Right forelimb (tissue), 1 donor: ENCODE measurements at regions not wholly inside any gene's neighbourhood (a gene's known extent, or its start where the extent isn't known, plus 50 kb on each side); places are given as distances from the start of the nearest gene placed in this dataset.

Experiments
- DNase-seq: peaks from one replicate; pipeline ENCODE4 v3.0.0-alpha.2; 2018

GRCh38 chr3:117091676-117092075 lies 382.1 kb downstream of the TUSC7 start:
- no peak for DNase-seq

- no peak for DNase-seq
Measured at GRCh38 chr3:117096549-117096948, 387.0 kb downstream of the TUSC7 start.

GRCh38 chr3:117097351-117097750 lies 387.8 kb downstream of the TUSC7 start:
- DNase-seq, result no peak

- no peak for DNase-seq
Measured at GRCh38 chr3:117101697-117102096, 392.1 kb downstream of the TUSC7 start.

- no peak for DNase-seq
Measured at GRCh38 chr3:117102426-117102825, 392.8 kb downstream of the TUSC7 start.

GRCh38 chr3:117103675-117104074 lies 394.1 kb downstream of the TUSC7 start:
- DNase-seq, result no peak

- no peak for DNase-seq
Measured at GRCh38 chr3:117104381-117104780, 394.8 kb downstream of the TUSC7 start.

GRCh38 chr3:117104792-117105191 lies 395.2 kb downstream of the TUSC7 start:
- DNase-seq, result no peak

- no peak for DNase-seq
Measured at GRCh38 chr3:117105686-117106085, 396.1 kb downstream of the TUSC7 start.

GRCh38 chr3:117106396-117106795 lies 396.8 kb downstream of the TUSC7 start:
- no peak for DNase-seq

- no peak for DNase-seq
Measured at GRCh38 chr3:117107946-117108345, 398.4 kb downstream of the TUSC7 start.

- no peak for DNase-seq
Measured at GRCh38 chr3:117109178-117109577, 399.6 kb downstream of the TUSC7 start.

GRCh38 chr3:117114517-117115265 lies 405.1 kb downstream of the TUSC7 start:
- no peak for DNase-seq

GRCh38 chr3:117117188-117117936 lies 407.8 kb downstream of the TUSC7 start:
- DNase-seq, result no peak

GRCh38 chr3:117118604-117119003 lies 409.0 kb downstream of the TUSC7 start:
- DNase-seq, result no peak

- no peak for DNase-seq
Measured at GRCh38 chr3:117120014-117120413, 410.4 kb downstream of the TUSC7 start.

GRCh38 chr3:117122609-117123008 lies 413.0 kb downstream of the TUSC7 start:
- no peak for DNase-seq

GRCh38 chr3:117126460-117126859 lies 416.9 kb downstream of the TUSC7 start:
- DNase-seq, result no peak

- DNase-seq, result no peak
Measured at GRCh38 chr3:117126946-117127546, 417.5 kb downstream of the TUSC7 start.

GRCh38 chr3:117128133-117128532 lies 418.6 kb downstream of the TUSC7 start:
- no peak for DNase-seq

GRCh38 chr3:117128872-117129271 lies 419.3 kb downstream of the TUSC7 start:
- no peak for DNase-seq

- DNase-seq, result no peak
Measured at GRCh38 chr3:117129516-117129915, 419.9 kb downstream of the TUSC7 start.

GRCh38 chr3:117130222-117130621 lies 420.6 kb downstream of the TUSC7 start:
- DNase-seq, result no peak

- DNase-seq, result no peak
Measured at GRCh38 chr3:117131259-117131658, 421.7 kb downstream of the TUSC7 start.
